ENCODE measurements at regions not wholly inside any gene's neighbourhood (a gene's known extent, or its start where the extent isn't known, plus 50 kb on each side); places are given as distances from the start of the nearest gene placed in this dataset.

GRCh38 chr22:35479359-35479758, 61.3 kb upstream of the RASD2 start:
- no peak overlapping the region for H3K27ac ChIP-seq (replicated peaks)
- no peak overlapping the region for H3K4me3 ChIP-seq (replicated peaks; ENCODE audit: insufficient read depth, low read length)
- H3K27me3 ChIP-seq (ENCODE audit: insufficient read depth, poor library complexity, severe bottlenecking), result no peaks in the 10 kb centered on the region
- no peak for TF ChIP-seq CTCF (IDR thresholded peaks at IDR 0.05; ENCODE audit: insufficient read depth, low read length)
- TF ChIP-seq GABPA (IDR thresholded peaks at IDR 0.05; ENCODE audit: low read depth), result no peak
- TF ChIP-seq SPI1 (IDR thresholded peaks at IDR 0.05; ENCODE audit: borderline replicate concordance, low read depth), result no peak
- no peak for DNase-seq (ENCODE audit: low read depth in 1 of 2, low spot score in 1 of 2)

- H3K4me3 ChIP-seq (replicated peaks; ENCODE audit: insufficient read depth, low read length), result no peak overlapping the region
- TF ChIP-seq POLR2AphosphoS5 (IDR thresholded peaks at IDR 0.05; ENCODE audit: low read depth) (no peak), SPI1 (IDR thresholded peaks at IDR 0.05; ENCODE audit: borderline replicate concordance, low read depth) (no peak), CTCF (IDR thresholded peaks at IDR 0.05; ENCODE audit: insufficient read depth, low read length) (no peak)
- H3K27me3 ChIP-seq (ENCODE audit: insufficient read depth, poor library complexity, severe bottlenecking), result no peaks in the 10 kb centered on the region
- H3K27ac ChIP-seq (replicated peaks), result no peak overlapping the region
- no peak for DNase-seq (ENCODE audit: low read depth in 1 of 2, low spot score in 1 of 2)
Measured at GRCh38 chr22:35479985-35480550, 60.6 kb upstream of the RASD2 start.

- TF ChIP-seq GABPA (IDR thresholded peaks at IDR 0.05; ENCODE audit: low read depth), result no peak
- TF ChIP-seq CTCF (IDR thresholded peaks at IDR 0.05; ENCODE audit: insufficient read depth, low read length), result no peak
- no peak for TF ChIP-seq SPI1 (IDR thresholded peaks at IDR 0.05; ENCODE audit: borderline replicate concordance, low read depth)
- Histone ChIP-seq H3K4me3 (replicated peaks; ENCODE audit: insufficient read depth, low read length) (no peak overlapping the region), H3K27ac (replicated peaks) (no peak overlapping the region), H3K27me3 (ENCODE audit: insufficient read depth, poor library complexity, severe bottlenecking) (no peaks in the 10 kb centered on the region)
- no peak for DNase-seq (ENCODE audit: low read depth in 1 of 2, low spot score in 1 of 2)
Measured at GRCh38 chr22:35480627-35481550, 59.7 kb upstream of the RASD2 start.

GRCh38 chr22:35482311-35482710, 58.3 kb upstream of the RASD2 start:
- TF ChIP-seq CTCF (IDR thresholded peaks at IDR 0.05; ENCODE audit: insufficient read depth, low read length) (no peak), GABPA (IDR thresholded peaks at IDR 0.05; ENCODE audit: low read depth) (no peak), POLR2AphosphoS5 (IDR thresholded peaks at IDR 0.05; ENCODE audit: low read depth) (no peak), SPI1 (IDR thresholded peaks at IDR 0.05; ENCODE audit: borderline replicate concordance, low read depth) (no peak), REST (IDR thresholded peaks at IDR 0.05; ENCODE audit: insufficient replicate concordance, low read depth) (no peak)

More at GRCh38 chr22:35482311-35482710, 58.3 kb upstream of the RASD2 start:
- no peak overlapping the region for H3K27ac ChIP-seq (replicated peaks)
- no peak overlapping the region for H3K4me3 ChIP-seq (replicated peaks; ENCODE audit: insufficient read depth, low read length)
- no peak for DNase-seq (ENCODE audit: low read depth in 1 of 2, low spot score in 1 of 2)
- no peaks in the 10 kb centered on the region for H3K27me3 ChIP-seq (ENCODE audit: insufficient read depth, poor library complexity, severe bottlenecking)
